GM21526 (cell line): ENCODE measurements at regions not wholly inside any gene's neighbourhood (a gene's known extent, or its start where the extent isn't known, plus 50 kb on each side); places are given as distances from the start of the nearest gene placed in this dataset.
"Not testable (repeated sequence)": the region's sequence is repeated elsewhere in the genome, so short reads cannot be mapped to it uniquely, and the experiment has no call there.

Experiments used
- ATAC-seq: cut with Tn5 transposase; IDR thresholded peaks from one replicate; pipeline ENCODE4 v1.9.1; 2021; ENCODE audit warnings: moderate library complexity; ENCODE audit not compliant: unreplicated experiment, low FRiP score

DNA sequence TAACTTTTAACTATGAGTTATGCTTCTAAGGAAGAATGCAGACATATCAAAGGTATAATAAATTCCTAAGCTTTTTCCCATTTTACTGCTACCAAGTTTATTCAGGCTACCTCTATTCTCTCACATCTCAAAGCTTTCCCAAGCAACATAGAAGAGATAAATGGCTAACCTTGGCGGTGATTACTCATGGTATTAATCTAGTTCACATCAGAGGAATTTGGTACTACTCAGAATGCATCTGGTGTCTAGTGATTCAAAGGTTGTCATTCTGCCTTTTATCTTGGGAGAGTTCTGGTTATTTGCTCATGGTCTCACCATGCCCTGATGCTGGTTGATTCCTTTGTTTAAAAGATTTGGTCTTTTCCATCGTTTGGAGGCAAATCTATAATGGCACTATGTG is 182.7 kb downstream of the TAF11L14 start:
- ATAC-seq = no peak

GRCh38 chr5:17817990-17818389 is 183.7 kb downstream of the TAF11L14 start:
- no peak for ATAC-seq

DNA sequence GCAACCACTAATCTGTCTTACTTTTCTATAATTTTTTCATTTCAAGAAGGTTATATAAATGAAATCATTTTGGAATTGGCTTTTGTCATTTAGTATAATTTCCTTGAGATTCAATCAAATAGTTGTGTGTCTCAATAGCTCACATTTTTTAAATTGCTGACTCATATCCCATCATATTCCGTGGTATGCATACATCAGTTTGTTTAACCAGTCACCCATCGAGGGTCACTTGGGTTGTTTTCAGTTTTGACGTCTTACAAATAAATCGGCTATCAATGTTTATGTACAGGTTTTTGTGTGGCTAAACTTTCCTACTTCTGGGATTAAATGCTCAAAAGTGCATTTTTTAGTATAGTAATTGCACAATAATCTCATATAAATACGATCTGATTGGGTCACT is 185.5 kb downstream of the TAF11L14 start:
- no peak for ATAC-seq

- ATAC-seq = no peak
Observed at GRCh38 chr5:17828681-17829080, 194.4 kb downstream of the TAF11L14 start.

GRCh38 chr5:17829456-17829855 is 195.2 kb downstream of the TAF11L14 start:
- ATAC-seq = no peak

GRCh38 chr5:17831279-17831678 is 197.0 kb downstream of the TAF11L14 start:
- no peak for ATAC-seq

DNA sequence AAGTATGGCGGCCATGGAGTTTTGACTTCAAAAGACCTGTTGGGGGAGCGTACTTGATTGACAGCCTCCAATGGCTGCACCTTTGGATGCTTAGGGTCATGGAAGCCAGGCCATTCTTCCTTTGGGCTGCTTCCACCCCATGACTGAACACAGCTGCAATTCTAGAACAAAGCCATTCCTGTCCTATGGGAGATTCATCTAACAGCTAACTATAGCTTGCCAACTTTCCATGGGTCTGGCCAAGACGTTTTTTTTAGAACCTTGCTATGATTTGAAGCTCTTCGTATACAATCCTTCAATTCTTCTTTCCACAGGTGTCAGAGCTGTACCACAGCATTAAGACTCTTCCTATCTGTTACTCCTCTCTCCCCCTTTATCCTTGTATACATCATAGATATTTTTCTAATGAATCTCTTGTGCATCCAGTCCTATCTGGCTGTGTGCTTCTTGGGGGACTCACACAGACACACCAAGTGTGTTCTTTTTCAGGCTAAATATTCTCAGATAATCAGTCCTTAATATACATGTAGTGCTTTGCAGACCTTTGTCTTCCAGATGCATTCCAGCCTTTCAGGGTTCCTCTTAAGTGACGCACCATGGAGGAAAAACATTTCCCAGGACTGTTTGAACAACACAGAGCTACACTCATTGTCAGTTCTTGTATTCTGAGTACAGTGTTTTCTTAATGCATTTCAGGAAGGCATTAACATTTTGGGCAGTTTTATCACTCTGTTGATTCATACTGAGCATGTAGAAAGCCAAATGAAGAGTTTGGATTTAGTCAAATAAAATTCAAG is 198.9 kb downstream of the TAF11L14 start:
- ATAC-seq = no peak

- no peak for ATAC-seq
Observed at GRCh38 chr5:17837757-17838156, 203.5 kb downstream of the TAF11L14 start.

DNA sequence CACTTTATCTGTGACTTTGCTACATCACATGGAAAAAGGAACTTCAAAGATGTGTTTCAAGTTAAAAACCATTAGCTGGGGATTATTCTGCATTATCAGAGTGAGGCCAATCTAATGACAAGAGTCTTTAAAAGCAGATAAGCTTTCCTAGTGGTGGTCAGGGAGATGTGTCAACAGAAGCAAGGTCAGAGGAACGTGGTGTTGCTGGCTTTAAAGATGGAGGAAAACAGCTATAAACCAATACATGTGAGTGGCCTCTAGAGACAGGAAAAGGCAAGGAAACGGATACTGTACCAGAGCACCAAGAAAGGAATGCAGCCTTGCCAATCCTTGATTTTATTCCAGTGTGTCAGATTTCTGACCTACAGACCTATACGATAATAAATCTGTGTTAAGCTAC is 204.2 kb downstream of the TAF11L14 start:
- no peak for ATAC-seq

GRCh38 chr5:17839848-17840247 is 205.6 kb downstream of the TAF11L14 start:
- ATAC-seq = no peak

GRCh38 chr5:17846496-17846895 is 212.2 kb downstream of the TAF11L14 start:
- ATAC-seq = no peak

DNA sequence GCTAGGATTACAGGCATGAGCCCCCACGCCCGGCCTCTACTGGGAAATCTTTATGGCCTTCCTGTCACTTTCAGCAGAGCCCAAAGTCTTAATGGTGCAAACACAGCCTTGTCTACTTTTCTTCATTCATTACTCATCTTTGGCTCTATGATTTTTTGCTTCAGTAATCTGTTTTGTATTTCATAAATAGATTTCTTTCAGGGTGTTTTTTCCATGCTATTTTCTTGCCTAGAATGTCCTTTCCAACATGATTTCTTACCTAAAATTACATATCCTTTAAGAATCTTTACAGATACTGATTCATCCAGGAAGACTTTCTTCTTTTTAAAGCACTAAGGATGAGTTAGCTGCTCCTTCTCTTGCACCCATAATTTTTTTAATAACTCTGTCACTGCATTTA is 213.0 kb downstream of the TAF11L14 start:
- ATAC-seq = no peak

DNA sequence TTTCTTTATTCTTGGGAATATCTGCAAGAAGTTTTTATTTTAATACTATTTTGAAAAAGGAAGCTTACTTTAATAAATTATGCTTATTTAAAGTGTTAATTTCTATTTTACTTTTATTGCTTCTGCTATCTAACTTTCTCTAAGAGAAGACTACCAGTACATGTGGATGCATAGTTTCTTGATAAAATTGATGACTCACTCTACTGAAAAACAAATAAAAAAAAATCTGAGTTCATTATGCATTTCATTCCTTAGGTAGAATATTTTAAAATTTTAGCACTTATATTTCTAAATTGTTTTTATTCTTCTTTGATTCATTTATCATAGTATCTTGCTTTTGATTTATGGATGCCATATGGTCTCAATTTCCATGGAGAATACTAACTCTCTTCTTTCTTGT is 217.9 kb downstream of the TAF11L14 start:
- no peak for ATAC-seq

GRCh38 chr5:17852740-17853139 is 218.5 kb downstream of the TAF11L14 start:
- no peak for ATAC-seq

DNA sequence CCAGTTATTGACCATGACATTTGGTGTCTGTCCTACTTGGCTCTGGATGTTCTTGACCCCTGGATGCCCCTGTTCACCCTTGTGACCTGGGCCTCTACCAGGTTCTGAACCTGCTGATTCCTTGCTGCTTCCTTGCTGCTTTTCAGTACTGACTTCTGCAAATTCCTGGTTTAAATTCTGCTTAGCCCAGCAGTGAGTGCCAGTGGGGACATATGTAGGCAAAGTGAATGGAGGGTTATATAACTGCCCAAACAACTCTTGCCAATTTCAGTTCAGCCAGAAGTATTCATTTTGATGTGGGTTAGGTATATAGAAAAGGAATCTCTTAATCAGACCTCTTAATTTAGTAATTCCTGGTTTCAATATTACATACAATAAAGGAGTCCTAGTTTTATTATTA is 220.6 kb downstream of the TAF11L14 start:
- ATAC-seq = no peak

DNA sequence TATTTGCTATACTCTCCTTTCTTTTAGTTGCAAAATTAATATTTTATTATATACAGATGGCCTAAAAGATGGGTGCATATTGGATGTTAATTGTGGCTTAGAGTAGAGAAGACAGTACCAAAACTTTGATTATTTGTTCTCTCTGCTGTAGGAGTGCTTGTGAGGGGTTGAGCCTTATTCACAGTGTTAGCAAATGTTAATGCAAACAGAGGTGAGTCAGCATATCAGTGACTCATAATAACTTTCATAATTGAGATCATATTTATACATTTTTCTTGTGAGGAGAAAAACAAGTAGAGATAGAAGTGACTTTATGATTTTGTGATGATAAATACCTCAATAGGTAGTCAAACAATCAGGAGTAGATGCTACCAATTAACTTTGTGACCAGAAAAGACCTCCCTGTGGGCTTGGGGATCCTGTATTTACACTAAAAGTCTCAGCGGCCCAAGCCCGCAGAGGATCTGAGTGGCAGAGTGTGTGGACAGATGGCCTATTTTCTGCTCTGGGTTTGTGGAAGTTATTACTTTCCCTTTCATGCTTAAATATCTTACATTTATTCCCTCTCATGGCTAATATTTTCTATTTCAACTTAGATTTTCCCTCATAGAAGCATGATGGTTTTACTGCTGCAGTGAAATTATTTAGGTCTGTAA is 226.5 kb downstream of the TAF11L14 start:
- no peak for ATAC-seq

DNA sequence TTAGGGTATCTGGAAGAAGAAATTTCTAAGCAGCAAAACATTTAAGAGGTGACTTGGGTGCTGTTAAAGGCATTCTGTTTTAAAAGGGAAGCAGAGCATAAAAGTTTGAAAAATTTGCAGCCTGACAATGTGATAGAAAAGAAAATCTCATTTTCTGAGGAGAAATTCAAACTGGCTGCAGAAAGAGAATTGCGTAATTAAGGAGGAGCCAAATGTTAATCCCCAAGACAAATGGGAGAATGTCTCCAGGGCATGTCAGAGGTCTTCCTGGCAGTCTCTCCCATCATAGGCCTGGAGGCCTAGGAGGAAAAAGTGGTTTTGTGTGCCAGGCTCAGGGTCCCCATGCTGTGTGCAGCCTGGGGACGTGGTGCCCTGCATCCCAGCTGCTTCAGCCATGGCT is 230.6 kb downstream of the TAF11L14 start:
- ATAC-seq = not testable (repeated sequence)

GRCh38 chr5:17865966-17866365 is 231.7 kb downstream of the TAF11L14 start:
- ATAC-seq = not testable (repeated sequence)

GRCh38 chr5:17872204-17872603 is 237.9 kb downstream of the TAF11L14 start:
- no peak for ATAC-seq

DNA sequence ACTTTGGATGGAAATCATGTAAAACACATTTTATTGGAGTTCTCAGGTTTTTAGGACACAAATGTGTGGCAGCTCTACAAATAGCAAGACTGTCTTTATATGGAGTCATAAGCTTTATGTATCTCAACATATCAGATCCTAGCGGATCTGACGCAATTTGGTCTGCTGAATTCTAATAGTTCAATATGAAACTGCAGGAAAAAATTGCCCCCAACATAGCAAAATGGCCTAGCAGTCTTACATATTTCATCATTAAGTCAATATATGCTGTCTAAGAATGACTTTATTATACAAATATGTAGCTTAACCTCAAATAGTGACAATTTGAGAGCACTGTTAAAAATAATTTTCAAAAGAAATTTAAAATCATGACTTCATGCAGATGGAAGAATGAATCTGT is 244.3 kb downstream of the TAF11L14 start:
- no peak for ATAC-seq

GRCh38 chr5:17879276-17879675 is 245.0 kb downstream of the TAF11L14 start:
- ATAC-seq = no peak

DNA sequence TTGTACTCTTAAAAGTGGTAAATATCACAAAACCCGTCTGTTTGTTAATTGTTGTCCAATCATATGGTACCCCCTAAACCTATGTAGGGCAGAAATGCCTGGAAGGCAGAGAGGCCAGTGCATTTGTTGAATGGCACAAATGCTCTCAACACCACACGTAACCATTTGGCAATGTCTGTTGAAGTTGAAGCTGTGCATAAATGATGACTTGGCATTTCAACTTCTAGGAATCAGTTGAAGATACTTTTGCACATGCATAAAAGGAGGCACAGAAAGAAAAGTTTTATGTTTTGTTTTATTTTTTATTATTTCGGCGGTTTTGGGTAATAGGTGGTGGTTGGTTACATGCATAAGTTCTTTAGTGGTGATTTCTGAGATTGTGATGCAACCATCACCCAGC is 246.6 kb downstream of the TAF11L14 start:
- ATAC-seq = no peak
